Astrocyte (in vitro differentiated cells and primary cell): ENCODE measurements at regions not wholly inside any gene's neighbourhood (a gene's known extent, or its start where the extent isn't known, plus 50 kb on each side); places are given as distances from the start of the nearest gene placed in this dataset.

Experiments used
- DNase-seq: peaks from one replicate; pipeline ENCODE4 v3.0.0-alpha.2; 2010; ENCODE audit warnings: low read depth
- FAIRE-seq: peaks from 2 replicates; lab custom pipeline; 2011; peaks lifted over from hg19 to GRCh38; lab: Jason Lieb, UNC
- H2AFZ ChIP-seq: 2 replicates; pipeline ENCODE4 v1.6.0; 2012; ENCODE audit warnings: low read depth, low read length, inconsistent platforms
- H3K27ac ChIP-seq: 2 replicates; pipeline ENCODE4 v1.5.1; 2011; ENCODE audit warnings: low read depth, low read length, inconsistent platforms
- H3K27me3 ChIP-seq: 2 replicates; pipeline ENCODE4 v1.6.0; 2011; ENCODE audit warnings: low read length, inconsistent platforms; ENCODE audit not compliant: insufficient read depth
- H3K36me3 ChIP-seq: 2 replicates; pipeline ENCODE4 v1.5.1; 2011; ENCODE audit warnings: low read length, inconsistent platforms; ENCODE audit not compliant: insufficient read depth
- H3K4me1 ChIP-seq: 2 replicates; pipeline ENCODE4 v1.5.1; 2011; ENCODE audit warnings: low read length, inconsistent platforms; ENCODE audit not compliant: insufficient read depth
- H3K4me2 ChIP-seq: 2 replicates; pipeline ENCODE4 v1.6.0; 2012; ENCODE audit warnings: low read length, inconsistent platforms
- H3K4me3 ChIP-seq: 2 replicates; pipeline ENCODE4 v1.5.1; 2011; ENCODE audit warnings: low read depth, mild to moderate bottlenecking, low read length, inconsistent platforms; ENCODE audit not compliant: insufficient read depth
- H3K79me2 ChIP-seq: 2 replicates; pipeline ENCODE4 v1.6.0; 2012; ENCODE audit warnings: mild to moderate bottlenecking, low read length, inconsistent platforms; ENCODE audit not compliant: insufficient read depth
- H3K9ac ChIP-seq: 2 replicates; pipeline ENCODE4 v1.6.0; 2012; ENCODE audit warnings: mild to moderate bottlenecking, low read length, inconsistent platforms
- H3K9me3 ChIP-seq: 2 replicates; pipeline ENCODE4 v1.5.1; 2012; ENCODE audit warnings: low read depth, mild to moderate bottlenecking, low read length, inconsistent platforms; ENCODE audit not compliant: insufficient read depth
- H4K20me1 ChIP-seq: 2 replicates; pipeline ENCODE4 v1.6.0; 2012; ENCODE audit warnings: low read length, inconsistent platforms; ENCODE audit not compliant: insufficient read depth
- H3K27ac Mint-ChIP-seq: one replicate; pipeline ENCODE4 v1.8.0; 2021; ENCODE audit warnings: mild to moderate bottlenecking, mixed read lengths; ENCODE audit not compliant: unreplicated experiment
- H3K27me3 Mint-ChIP-seq: one replicate; pipeline ENCODE4 v1.8.0; 2021; ENCODE audit warnings: low read depth, mixed read lengths; ENCODE audit not compliant: unreplicated experiment
- H3K36me3 Mint-ChIP-seq: one replicate; pipeline ENCODE4 v1.8.0; 2021; ENCODE audit warnings: low read depth, mixed read lengths; ENCODE audit not compliant: unreplicated experiment
- H3K4me1 Mint-ChIP-seq: one replicate; pipeline ENCODE4 v1.8.0; 2021; ENCODE audit warnings: low read depth, mixed read lengths; ENCODE audit not compliant: unreplicated experiment
- H3K4me3 Mint-ChIP-seq: one replicate; pipeline ENCODE4 v1.8.0; 2021; ENCODE audit warnings: mild to moderate bottlenecking, moderate library complexity, mixed read lengths; ENCODE audit not compliant: unreplicated experiment
- H3K9me3 Mint-ChIP-seq: one replicate; pipeline ENCODE4 v1.8.0; 2021; ENCODE audit warnings: mild to moderate bottlenecking, mixed read lengths; ENCODE audit not compliant: unreplicated experiment
- CTCF ChIP-seq: IDR thresholded peaks from 2 replicates; pipeline ENCODE4 v1.5.1; 2011; ENCODE audit warnings: low read depth, mild to moderate bottlenecking, inconsistent platforms, low read length, moderate library complexity; ENCODE audit not compliant: insufficient read depth
- EZH2 ChIP-seq: IDR thresholded peaks from 2 replicates; pipeline ENCODE4 v1.6.1; 2012; ENCODE audit warnings: mild to moderate bottlenecking, low read length, inconsistent platforms; ENCODE audit not compliant: insufficient read depth

- Mint-ChIP-seq H3K4me1 (no peaks in the 10 kb centered on the region), H3K4me3 (no peak overlapping the region), H3K9me3 (peaks cover 12% of the 10 kb centered on the region), H3K27me3 (peaks cover 9% of the 10 kb centered on the region), H3K27ac (no peak overlapping the region), H3K36me3 (no peaks in the 10 kb centered on the region)
- H3K4me3 ChIP-seq = no peak overlapping the region
- H2AFZ ChIP-seq = no peak overlapping the region
- no peaks in the 10 kb centered on the region for H4K20me1 ChIP-seq
- no peak overlapping the region for H3K4me2 ChIP-seq
- no peak for FAIRE-seq
- TF ChIP-seq CTCF (no peak), EZH2 (no peak)
- H3K9me3 ChIP-seq = no peaks in the 10 kb centered on the region
- H3K9ac ChIP-seq = no peak overlapping the region
- no peak overlapping the region for H3K27ac ChIP-seq
- H3K27me3 ChIP-seq = no peaks in the 10 kb centered on the region
- H3K4me1 ChIP-seq = no peaks in the 10 kb centered on the region
- no peak for DNase-seq
- H3K36me3 ChIP-seq = no peaks in the 10 kb centered on the region
- H3K79me2 ChIP-seq = no peaks in the 10 kb centered on the region
Observed at GRCh38 chr14:94853920-94854319, 84.0 kb upstream of the GSC start.

- H3K4me3 Mint-ChIP-seq = no peak overlapping the region
- Histone ChIP-seq H4K20me1 (no peaks in the 10 kb centered on the region), H3K4me1 (no peaks in the 10 kb centered on the region), H3K27ac (no peak overlapping the region), H3K36me3 (no peaks in the 10 kb centered on the region), H3K4me2 (no peak overlapping the region), H3K9ac (no peak overlapping the region), H3K9me3 (no peaks in the 10 kb centered on the region), H3K79me2 (no peaks in the 10 kb centered on the region), H3K4me3 (no peak overlapping the region), H3K27me3 (no peaks in the 10 kb centered on the region), H2AFZ (no peak overlapping the region)
- no peak overlapping the region for H3K27ac Mint-ChIP-seq
- H3K27me3 Mint-ChIP-seq = peaks cover 10% of the 10 kb centered on the region
- no peaks in the 10 kb centered on the region for H3K36me3 Mint-ChIP-seq
- DNase-seq (no peak), FAIRE-seq (no peak)
- peaks cover 10% of the 10 kb centered on the region for H3K9me3 Mint-ChIP-seq
- no peaks in the 10 kb centered on the region for H3K4me1 Mint-ChIP-seq
- TF ChIP-seq CTCF (no peak), EZH2 (no peak)
Observed at GRCh38 chr14:94850309-94851211, 80.6 kb upstream of the GSC start.

GRCh38 chr14:94844593-94845152 is 74.8 kb upstream of the GSC start:
- H4K20me1 ChIP-seq = no peaks in the 10 kb centered on the region
- no peaks in the 10 kb centered on the region for H3K36me3 ChIP-seq
- TF ChIP-seq EZH2 (no peak), CTCF (no peak)
- FAIRE-seq (no peak), DNase-seq (no peak)
- H3K36me3 Mint-ChIP-seq = no peaks in the 10 kb centered on the region
- peaks cover 14% of the 10 kb centered on the region for H3K27me3 Mint-ChIP-seq
- no peaks in the 10 kb centered on the region for H3K27me3 ChIP-seq
- no peak overlapping the region for H3K9ac ChIP-seq
- H3K9me3 ChIP-seq = no peaks in the 10 kb centered on the region
- H3K4me3 Mint-ChIP-seq = no peak overlapping the region
- H3K79me2 ChIP-seq = no peaks in the 10 kb centered on the region
- no peak overlapping the region for H3K27ac Mint-ChIP-seq
- H3K9me3 Mint-ChIP-seq = peaks cover 4% of the 10 kb centered on the region
- H3K27ac ChIP-seq = no peak overlapping the region
- no peak overlapping the region for H3K4me3 ChIP-seq
- no peak overlapping the region for H3K4me2 ChIP-seq
- no peak overlapping the region for H2AFZ ChIP-seq
- no peaks in the 10 kb centered on the region for H3K4me1 ChIP-seq
- H3K4me1 Mint-ChIP-seq = no peaks in the 10 kb centered on the region
